Trophoblast cell (in vitro differentiated cells and primary cell): ENCODE measurements at regions not wholly inside any gene's neighbourhood (a gene's known extent, or its start where the extent isn't known, plus 50 kb on each side); places are given as distances from the start of the nearest gene placed in this dataset.
A peak's percentile ranks its signal among the peaks of the same experiment; 100 is the strongest.

ENCODE experiments used
- DNase-seq, 2 donors: peaks; one replicate each; pipeline ENCODE4 v3.0.0-alpha.2; 2016
- H2AFZ ChIP-seq: 2 replicates; pipeline ENCODE4 v1.6.1; 2013; ENCODE audit warnings: low read length, moderate library complexity, mild to moderate bottlenecking; ENCODE audit not compliant: insufficient read depth, poor library complexity
- H2AK5ac ChIP-seq: 2 replicates; pipeline ENCODE4 v1.6.1; 2013; ENCODE audit warnings: mild to moderate bottlenecking, low read length
- H2BK120ac ChIP-seq: 2 replicates; pipeline ENCODE4 v1.6.1; 2013; ENCODE audit warnings: low read length, mild to moderate bottlenecking, moderate library complexity; ENCODE audit not compliant: insufficient read depth, poor library complexity
- H2BK12ac ChIP-seq: 2 replicates; pipeline ENCODE4 v1.6.1; 2013; ENCODE audit warnings: mild to moderate bottlenecking, low read length, moderate library complexity
- H2BK5ac ChIP-seq: 2 replicates; pipeline ENCODE4 v1.6.1; 2013; ENCODE audit warnings: low read length, low read depth, moderate library complexity, mild to moderate bottlenecking; ENCODE audit not compliant: poor library complexity
- H3K14ac ChIP-seq: 2 replicates; pipeline ENCODE4 v1.6.1; 2013; ENCODE audit warnings: mild to moderate bottlenecking, low read length
- H3K18ac ChIP-seq: 2 replicates; pipeline ENCODE4 v1.6.1; 2013; ENCODE audit warnings: mild to moderate bottlenecking, low read length
- H3K23ac ChIP-seq: 2 replicates; pipeline ENCODE4 v1.6.1; 2013; ENCODE audit warnings: low read length
- H3K27ac ChIP-seq: 2 replicates; pipeline ENCODE4 v1.5.1; 2013; ENCODE audit warnings: low read depth, mild to moderate bottlenecking, inconsistent platforms, low read length, moderate library complexity
- H3K27me3 ChIP-seq: 2 replicates; pipeline ENCODE4 v1.6.1; 2013; ENCODE audit warnings: inconsistent platforms, mild to moderate bottlenecking, low read length, moderate library complexity; ENCODE audit not compliant: insufficient read depth
- H3K36me3 ChIP-seq, 2 experiments: 1 replicate in 1 of 2; 2 replicates in 1 of 2; pipeline ENCODE4 v1.6.1; 2013; ENCODE audit warnings: low read length in 2 of 2, mild to moderate bottlenecking in 2 of 2, moderate library complexity in 1 of 2; ENCODE audit not compliant: insufficient read depth in 2 of 2, control insufficient read depth in 1 of 2
- H3K4ac ChIP-seq: 2 replicates; pipeline ENCODE4 v1.6.1; 2013; ENCODE audit warnings: low read depth, mild to moderate bottlenecking, low read length, moderate library complexity
- H3K4me1 ChIP-seq, 2 experiments: 1 replicate in 1 of 2; 2 replicates in 1 of 2; pipeline ENCODE4 v1.6.1; 2013; ENCODE audit warnings: low read length in 2 of 2, mild to moderate bottlenecking in 2 of 2, moderate library complexity in 1 of 2; ENCODE audit not compliant: insufficient read depth in 2 of 2, control insufficient read depth in 1 of 2
- H3K4me2 ChIP-seq: 2 replicates; pipeline ENCODE4 v1.6.1; 2013; ENCODE audit warnings: inconsistent platforms, mild to moderate bottlenecking, low read length, moderate library complexity
- H3K4me3 ChIP-seq: 2 replicates; pipeline ENCODE4 v1.5.1; 2013; ENCODE audit warnings: mild to moderate bottlenecking, low read depth, low read length, inconsistent platforms
- H3K79me1 ChIP-seq: one replicate; pipeline ENCODE4 v1.6.1; 2013; ENCODE audit warnings: low read length
- H3K79me2 ChIP-seq: 2 replicates; pipeline ENCODE4 v1.6.1; 2013; ENCODE audit warnings: low read length, mild to moderate bottlenecking; ENCODE audit not compliant: control insufficient read depth, insufficient read depth, poor library complexity
- H3K9ac ChIP-seq: 2 replicates; pipeline ENCODE4 v1.6.1; 2013; ENCODE audit warnings: mild to moderate bottlenecking, low read length
- H3K9me3 ChIP-seq: 2 replicates; pipeline ENCODE4 v1.6.1; 2013; ENCODE audit warnings: low read depth, mild to moderate bottlenecking, control low read depth, inconsistent platforms, low read length; ENCODE audit not compliant: insufficient read depth
- H4K12ac ChIP-seq: 2 replicates; pipeline ENCODE4 v1.6.1; 2013; ENCODE audit warnings: low read depth, mild to moderate bottlenecking, low read length, moderate library complexity
- H4K8ac ChIP-seq: 2 replicates; pipeline ENCODE4 v1.6.1; 2013; ENCODE audit warnings: low read depth, mild to moderate bottlenecking, low read length, moderate library complexity
- H4K91ac ChIP-seq: one replicate; pipeline ENCODE4 v1.6.1; 2013; ENCODE audit warnings: low read depth, mild to moderate bottlenecking, low read length, moderate library complexity
- WGBS: extraction: QIAGEN DNeasy Blood & Tissue Kit; methylation state at CpG from one replicate; pipeline ENCODE4 v1.1.7; 2013; ENCODE audit warnings: missing lambda C conversion rate; ENCODE audit not compliant: insufficient read length, insufficient coverage; ENCODE audit errors: extremely low coverage; 5-methylcytosine and 5-hydroxymethylcytosine counted together

GRCh38 chr18:57087644-57088376, 59.1 kb upstream of the BOD1L2 start:
- no CpG with 5 or more reads among the region's 11 CpGs for WGBS
- no peak overlapping the region for H2BK120ac ChIP-seq

GRCh38 chr18:57088883-57089282, 58.0 kb upstream of the BOD1L2 start:
- Histone ChIP-seq H4K8ac (no peak overlapping the region), H2AFZ (no peak overlapping the region), H3K27ac (no peak overlapping the region), H4K12ac (no peak overlapping the region), H3K79me1 (no peaks in the 10 kb centered on the region), H3K18ac (no peak overlapping the region), H3K4me1 (no peaks in the 10 kb centered on the region), H4K91ac (no peak overlapping the region), H2BK5ac (no peak overlapping the region), H3K4me2 (no peak overlapping the region), H3K4me3 (no peak overlapping the region), H3K4ac (no peak overlapping the region), H3K23ac (no peak overlapping the region), H3K27me3 (no peaks in the 10 kb centered on the region), H3K14ac (no peak overlapping the region), H2AK5ac (no peak overlapping the region), H3K9me3 (no peaks in the 10 kb centered on the region), H3K9ac (no peak overlapping the region), H3K79me2 (no peaks in the 10 kb centered on the region), H3K36me3 (no peaks in the 10 kb centered on the region), H2BK120ac (no peak overlapping the region), H2BK12ac (no peak overlapping the region)
- no CpG with 5 or more reads among the region's 5 CpGs for WGBS
- no peak for DNase-seq

More at GRCh38 chr18:57087644-57088376, 59.1 kb upstream of the BOD1L2 start:
- H3K14ac ChIP-seq: no peak overlapping the region
- no peak overlapping the region for H3K18ac ChIP-seq
- H4K12ac ChIP-seq: no peak overlapping the region
- H3K79me2 ChIP-seq: no peaks in the 10 kb centered on the region
- H3K4me2 ChIP-seq: no peak overlapping the region
- H2AFZ ChIP-seq: no peak overlapping the region
- no peaks in the 10 kb centered on the region for H3K4me1 ChIP-seq
- no peak overlapping the region for H4K8ac ChIP-seq
- no peaks in the 10 kb centered on the region for H3K79me1 ChIP-seq
- no peak overlapping the region for H3K4ac ChIP-seq
- DNase-seq: peak in 1 of 2 donors; percentile 29
- H3K27me3 ChIP-seq: no peaks in the 10 kb centered on the region
- no peak overlapping the region for H3K4me3 ChIP-seq
- no peak overlapping the region for H3K23ac ChIP-seq
- H3K36me3 ChIP-seq: no peaks in the 10 kb centered on the region
- no peak overlapping the region for H2AK5ac ChIP-seq
- H3K27ac ChIP-seq: no peak overlapping the region
- H3K9ac ChIP-seq: no peak overlapping the region
- H4K91ac ChIP-seq: no peak overlapping the region
- H3K9me3 ChIP-seq: no peaks in the 10 kb centered on the region
- H2BK12ac ChIP-seq: no peak overlapping the region
- H2BK5ac ChIP-seq: no peak overlapping the region

GRCh38 chr18:57089702-57090101, 57.2 kb upstream of the BOD1L2 start:
- Histone ChIP-seq H4K91ac (no peak overlapping the region), H2BK12ac (no peak overlapping the region), H3K27ac (no peak overlapping the region), H3K18ac (no peak overlapping the region), H3K9ac (no peak overlapping the region), H2BK5ac (no peak overlapping the region), H3K4me2 (no peak overlapping the region), H2AFZ (no peak overlapping the region), H2AK5ac (no peak overlapping the region), H4K8ac (no peak overlapping the region), H3K4me1 (no peaks in the 10 kb centered on the region), H4K12ac (no peak overlapping the region), H3K27me3 (no peaks in the 10 kb centered on the region), H3K79me1 (no peaks in the 10 kb centered on the region), H3K23ac (no peak overlapping the region), H3K14ac (no peak overlapping the region), H2BK120ac (no peak overlapping the region), H3K36me3 (no peaks in the 10 kb centered on the region), H3K4me3 (peak overlapping the region; percentile 28), H3K4ac (no peak overlapping the region), H3K9me3 (no peaks in the 10 kb centered on the region), H3K79me2 (no peaks in the 10 kb centered on the region)
- WGBS: no CpG with 5 or more reads among the region's 6 CpGs
- DNase-seq: no peak

GRCh38 chr18:57091231-57091630, 55.7 kb upstream of the BOD1L2 start:
- H2BK12ac ChIP-seq: no peak overlapping the region
- no peak overlapping the region for H3K4ac ChIP-seq
- no peak overlapping the region for H3K27ac ChIP-seq
- DNase-seq: no peak
- no peaks in the 10 kb centered on the region for H3K36me3 ChIP-seq
- no peak overlapping the region for H2AFZ ChIP-seq
- H2AK5ac ChIP-seq: no peak overlapping the region
- no peak overlapping the region for H3K18ac ChIP-seq
- H3K4me2 ChIP-seq: no peak overlapping the region
- H3K79me2 ChIP-seq: no peaks in the 10 kb centered on the region
- H2BK5ac ChIP-seq: no peak overlapping the region
- no peak overlapping the region for H4K8ac ChIP-seq
- H3K23ac ChIP-seq: no peak overlapping the region
- H4K91ac ChIP-seq: no peak overlapping the region
- H3K4me3 ChIP-seq: no peak overlapping the region
- no peaks in the 10 kb centered on the region for H3K4me1 ChIP-seq
- H3K14ac ChIP-seq: no peak overlapping the region
- H3K79me1 ChIP-seq: no peaks in the 10 kb centered on the region
- H3K9me3 ChIP-seq: no peaks in the 10 kb centered on the region
- no peak overlapping the region for H2BK120ac ChIP-seq
- H3K27me3 ChIP-seq: no peaks in the 10 kb centered on the region
- no peak overlapping the region for H4K12ac ChIP-seq
- no peak overlapping the region for H3K9ac ChIP-seq
